Inflammatory macrophage (primary cell): ENCODE measurements at regions not wholly inside any gene's neighbourhood (a gene's known extent, or its start where the extent isn't known, plus 50 kb on each side); places are given as distances from the start of the nearest gene placed in this dataset.
"Not testable (repeated sequence)": the region's sequence is repeated elsewhere in the genome, so short reads cannot be mapped to it uniquely, and the experiment has no call there.

Source experiments
- DNase-seq, 2 donors: peaks; one replicate each; pipeline ENCODE4 v3.0.0-alpha.2; 2020 to 2022

GRCh38 chr2:184030989-184031388 is 567.3 kb upstream of the ZNF804A start:
- no peak for DNase-seq

DNA sequence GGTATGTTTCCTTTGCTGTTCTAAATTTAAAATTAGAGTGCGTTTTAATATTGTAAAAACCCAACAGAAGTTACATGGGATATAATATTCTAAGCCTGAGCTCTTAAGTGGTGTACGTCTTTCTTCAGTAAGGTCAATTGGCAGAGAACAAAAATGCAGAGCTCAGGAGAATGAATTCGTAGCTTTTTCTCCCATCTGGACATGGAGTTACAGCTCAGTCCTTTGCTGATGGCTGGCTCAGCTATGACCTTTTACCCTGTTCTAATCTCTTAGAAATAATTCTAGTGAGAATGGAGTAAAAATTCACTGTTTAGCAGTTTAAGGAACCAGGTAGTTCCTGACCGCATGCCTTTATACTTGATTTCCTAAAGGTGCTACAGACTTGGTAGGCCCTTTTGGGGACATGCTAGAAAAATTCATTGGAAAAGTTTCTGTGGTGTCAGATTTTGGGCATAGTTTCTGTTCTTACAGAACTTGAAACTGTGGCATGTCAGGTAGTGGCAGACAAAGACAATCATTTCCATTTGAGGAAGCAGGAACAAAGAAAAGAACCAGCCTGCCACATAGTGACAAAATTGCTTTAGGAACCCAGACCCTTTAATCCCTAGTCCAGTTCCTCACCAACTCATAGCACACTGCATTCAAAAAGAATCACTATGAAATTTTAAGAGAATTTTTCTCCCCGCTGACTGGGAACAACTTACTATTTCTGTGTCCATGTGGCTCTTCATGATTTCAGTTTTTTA is 566.8 kb upstream of the ZNF804A start:
- DNase-seq, result no peak

DNA sequence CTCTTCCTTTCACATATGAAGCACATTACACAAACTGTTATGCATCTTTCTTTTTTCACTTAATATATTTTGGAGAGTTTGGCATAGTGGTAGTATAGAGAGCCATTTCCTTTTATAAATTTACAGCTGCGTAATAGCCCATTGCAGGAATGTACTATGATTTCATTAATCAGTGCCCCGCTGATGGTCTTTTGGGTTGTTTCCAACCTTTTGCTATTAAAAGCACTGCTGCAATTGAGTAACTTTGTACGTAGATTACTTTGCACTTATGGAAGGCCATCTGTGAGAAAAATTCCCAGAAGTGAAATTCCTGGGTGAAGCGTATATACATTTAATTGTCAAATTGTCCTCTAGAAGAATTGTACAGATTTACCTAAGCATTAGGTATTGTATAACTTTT is 565.3 kb upstream of the ZNF804A start:
- DNase-seq, result no peak

- DNase-seq, result no peak
Observed at GRCh38 chr2:184037273-184037672, 561.1 kb upstream of the ZNF804A start.

DNA sequence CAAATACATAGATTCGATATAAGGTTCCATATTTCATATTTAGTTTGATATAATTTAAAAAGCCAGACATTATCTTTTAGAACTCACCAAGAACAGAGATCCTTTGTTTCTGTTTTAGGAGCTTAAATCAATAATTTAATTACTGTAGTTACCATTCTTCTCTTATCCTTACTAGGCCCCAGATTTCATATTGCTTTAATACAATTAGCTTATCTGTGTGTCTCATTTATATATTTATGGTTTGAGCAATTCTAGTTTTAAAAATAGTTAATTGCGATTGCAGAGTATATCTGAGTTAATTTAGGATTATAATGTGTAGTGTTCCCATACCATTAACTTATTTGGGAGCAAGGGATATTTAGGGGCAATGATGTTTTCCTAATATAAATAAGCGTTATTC is 558.8 kb upstream of the ZNF804A start:
- DNase-seq, result no peak

- DNase-seq, result no peak
Observed at GRCh38 chr2:184040230-184040629, 558.1 kb upstream of the ZNF804A start.

DNA sequence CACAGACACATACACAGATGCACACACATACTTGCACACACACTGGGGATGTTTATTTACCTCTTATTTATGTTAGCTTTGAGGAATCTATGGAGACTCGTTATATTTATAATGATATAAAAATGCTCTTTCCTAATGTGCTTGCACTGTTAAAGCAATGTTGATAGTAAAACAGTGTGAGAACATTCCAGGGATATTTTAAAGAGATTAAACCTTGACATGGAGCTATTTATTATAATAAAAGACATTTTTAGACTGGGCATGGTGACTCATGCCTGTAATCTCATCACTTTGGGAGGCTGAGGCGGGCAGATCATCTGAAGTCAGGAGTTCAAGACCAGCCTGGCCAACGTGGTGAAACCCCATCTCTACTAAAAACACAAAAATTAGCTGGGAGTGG is 557.3 kb upstream of the ZNF804A start:
- DNase-seq, result no peak

- no peak for DNase-seq
Observed at GRCh38 chr2:184041777-184042176, 556.6 kb upstream of the ZNF804A start.

- no peak for DNase-seq
Observed at GRCh38 chr2:184047536-184047935, 550.8 kb upstream of the ZNF804A start.

- no peak for DNase-seq
Observed at GRCh38 chr2:184049566-184049965, 548.8 kb upstream of the ZNF804A start.

- DNase-seq, result no peak
Observed at GRCh38 chr2:184053326-184053725, 545.0 kb upstream of the ZNF804A start.

- DNase-seq, result not testable (repeated sequence)
Observed at GRCh38 chr2:184054419-184054818, 543.9 kb upstream of the ZNF804A start.

DNA sequence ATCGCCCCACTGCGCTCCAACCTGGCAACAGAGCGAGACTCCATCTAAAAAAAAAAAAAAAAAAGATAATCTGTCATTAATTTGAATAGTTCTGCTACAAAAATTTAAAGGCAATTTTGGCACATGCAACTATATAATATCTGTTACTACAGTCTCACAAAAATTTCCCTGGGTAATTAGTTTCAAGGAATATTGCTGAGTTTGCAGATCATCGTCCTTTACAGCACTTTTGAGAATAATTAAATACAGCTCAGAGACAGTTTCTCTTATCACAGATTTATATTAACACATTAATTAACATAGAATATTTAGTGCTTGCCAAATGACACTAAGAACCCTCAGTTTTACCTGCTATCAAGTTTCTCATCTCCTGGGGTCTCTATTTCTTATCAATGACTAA is 540.4 kb upstream of the ZNF804A start:
- no peak for DNase-seq

GRCh38 chr2:184060268-184060667 is 538.1 kb upstream of the ZNF804A start:
- not testable (repeated sequence) for DNase-seq

DNA sequence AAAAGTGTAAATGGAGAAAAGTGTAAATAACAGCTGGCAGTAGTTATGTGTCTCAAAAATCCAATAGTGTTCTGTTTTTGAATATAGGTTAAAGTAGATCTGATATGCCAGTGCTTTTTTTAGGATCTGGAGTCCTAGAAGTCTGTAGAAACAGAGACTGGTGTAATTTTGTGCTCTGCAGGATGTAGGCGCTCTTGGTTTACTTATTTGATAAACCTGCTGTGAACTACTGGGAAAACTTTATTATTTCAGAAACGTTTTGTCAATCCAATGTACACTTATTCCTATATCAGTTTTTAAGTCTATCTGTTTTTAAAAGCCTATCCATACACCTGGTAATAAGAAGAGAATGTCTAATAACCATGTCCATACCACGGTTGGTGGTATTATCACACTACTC is 530.8 kb upstream of the ZNF804A start:
- DNase-seq, result no peak

- no peak for DNase-seq
Observed at GRCh38 chr2:184072470-184072869, 525.9 kb upstream of the ZNF804A start.

GRCh38 chr2:184078496-184078895 is 519.8 kb upstream of the ZNF804A start:
- no peak for DNase-seq

GRCh38 chr2:184091456-184091855 is 506.9 kb upstream of the ZNF804A start:
- no peak for DNase-seq

GRCh38 chr2:184113696-184114403 is 484.5 kb upstream of the ZNF804A start:
- no peak for DNase-seq

GRCh38 chr2:184114439-184114838 is 483.9 kb upstream of the ZNF804A start:
- no peak for DNase-seq

DNA sequence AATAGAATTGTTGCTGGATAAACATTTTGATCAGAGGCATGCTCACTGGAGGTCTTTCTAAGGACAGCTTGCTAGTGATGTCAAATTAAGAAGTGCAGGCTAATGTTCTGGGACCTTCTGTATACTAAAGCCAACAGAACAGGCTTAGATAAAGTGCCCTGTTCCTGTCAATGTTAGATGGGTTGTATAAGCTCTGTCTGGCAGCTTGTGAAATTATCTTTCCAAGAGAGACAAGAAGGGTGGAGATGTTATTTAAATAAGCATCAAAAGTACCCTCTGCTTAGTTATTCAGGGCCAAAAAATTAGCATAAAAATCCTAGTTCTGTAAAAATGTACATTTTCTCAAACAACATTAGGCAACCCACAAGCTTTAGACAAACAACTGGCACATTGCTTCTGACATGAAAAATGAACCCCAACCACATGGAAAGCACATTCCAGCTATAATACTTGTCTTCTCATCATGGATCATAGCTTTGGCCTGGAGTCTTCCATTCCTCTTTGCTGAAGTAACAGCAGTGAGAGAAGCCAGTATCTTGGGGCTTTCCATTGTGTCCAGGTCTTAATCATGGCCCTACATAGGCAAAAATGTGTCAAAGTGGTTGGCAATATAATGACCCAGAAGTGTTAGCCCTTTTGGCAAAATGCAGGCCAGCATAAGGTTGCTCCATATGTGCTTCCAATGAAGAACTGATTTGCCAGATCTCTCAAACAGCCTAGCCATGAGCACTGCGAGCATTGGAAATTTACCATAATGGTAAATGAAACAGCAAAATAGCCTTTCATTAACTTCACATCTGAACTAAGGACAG is 478.1 kb upstream of the ZNF804A start:
- DNase-seq, result no peak

- no peak for DNase-seq
Observed at GRCh38 chr2:184125867-184126266, 472.5 kb upstream of the ZNF804A start.

GRCh38 chr2:184129073-184129472 is 469.3 kb upstream of the ZNF804A start:
- no peak for DNase-seq

GRCh38 chr2:184137955-184138354 is 460.4 kb upstream of the ZNF804A start:
- no peak for DNase-seq
